DMS53 treated with DMSO at 0.1 percent for 48 hours (cell line): ENCODE measurements at regions not wholly inside any gene's neighbourhood (a gene's known extent, or its start where the extent isn't known, plus 50 kb on each side); places are given as distances from the start of the nearest gene placed in this dataset.
"Not testable (repeated sequence)": the region's sequence is repeated elsewhere in the genome, so short reads cannot be mapped to it uniquely, and the experiment has no call there.

ENCODE experiments used
- DNase-seq: peaks from one replicate; lab custom pipeline; 2025; ENCODE audit not compliant: unreplicated experiment; lab: John Stamatoyannopoulos, UW

- no peak for DNase-seq
Observed at GRCh38 chr11:34756591-34756990, 135.7 kb downstream of the EHF start.

- no peak for DNase-seq
Observed at GRCh38 chr11:34755671-34756070, 134.8 kb downstream of the EHF start.

- no peak for DNase-seq
Observed at GRCh38 chr11:34754171-34754823, 133.4 kb downstream of the EHF start.

GRCh38 chr11:34750692-34751405 is 130.0 kb downstream of the EHF start:
- DNase-seq, result no peak

- DNase-seq, result no peak
Observed at GRCh38 chr11:34749666-34750659, 129.1 kb downstream of the EHF start.

- DNase-seq, result no peak
Observed at GRCh38 chr11:34748036-34748435, 127.1 kb downstream of the EHF start.

GRCh38 chr11:34747251-34747650 is 126.4 kb downstream of the EHF start:
- no peak for DNase-seq

- DNase-seq, result no peak
Observed at GRCh38 chr11:34745195-34745594, 124.3 kb downstream of the EHF start.

GRCh38 chr11:34744511-34744910 is 123.6 kb downstream of the EHF start:
- no peak for DNase-seq

GRCh38 chr11:34738237-34738636 is 117.3 kb downstream of the EHF start:
- DNase-seq, result no peak

- peak; percentile 16 for DNase-seq
Observed at GRCh38 chr11:34732831-34733230, 111.9 kb downstream of the EHF start.

GRCh38 chr11:34731603-34732002 is 110.7 kb downstream of the EHF start:
- no peak for DNase-seq

GRCh38 chr11:34730544-34731295 is 109.8 kb downstream of the EHF start:
- DNase-seq, result no peak

GRCh38 chr11:34728609-34729008 is 107.7 kb downstream of the EHF start:
- no peak for DNase-seq

- DNase-seq, result no peak
Observed at GRCh38 chr11:34727228-34727737, 106.4 kb downstream of the EHF start.

GRCh38 chr11:34724973-34725372 is 104.1 kb downstream of the EHF start:
- no peak for DNase-seq

- DNase-seq, result no peak
Observed at GRCh38 chr11:34721646-34722045, 100.8 kb downstream of the EHF start.

GRCh38 chr11:34719303-34719848 is 98.5 kb downstream of the EHF start:
- DNase-seq, result peak; percentile 0

GRCh38 chr11:34713631-34714030 is 92.7 kb downstream of the EHF start:
- DNase-seq, result not testable (repeated sequence)
